ENCODE measurements at regions not wholly inside any gene's neighbourhood (a gene's known extent, or its start where the extent isn't known, plus 50 kb on each side); places are given as distances from the start of the nearest gene placed in this dataset.

- TF ChIP-seq ARID5B (CRISPR knock-in tag; IDR thresholded peaks at IDR 0.05) (no peak), HMG20B (CRISPR knock-in tag; conservative IDR thresholded peaks at IDR 0.05) (no peak)
- TF ChIP-seq, protein P1, sequence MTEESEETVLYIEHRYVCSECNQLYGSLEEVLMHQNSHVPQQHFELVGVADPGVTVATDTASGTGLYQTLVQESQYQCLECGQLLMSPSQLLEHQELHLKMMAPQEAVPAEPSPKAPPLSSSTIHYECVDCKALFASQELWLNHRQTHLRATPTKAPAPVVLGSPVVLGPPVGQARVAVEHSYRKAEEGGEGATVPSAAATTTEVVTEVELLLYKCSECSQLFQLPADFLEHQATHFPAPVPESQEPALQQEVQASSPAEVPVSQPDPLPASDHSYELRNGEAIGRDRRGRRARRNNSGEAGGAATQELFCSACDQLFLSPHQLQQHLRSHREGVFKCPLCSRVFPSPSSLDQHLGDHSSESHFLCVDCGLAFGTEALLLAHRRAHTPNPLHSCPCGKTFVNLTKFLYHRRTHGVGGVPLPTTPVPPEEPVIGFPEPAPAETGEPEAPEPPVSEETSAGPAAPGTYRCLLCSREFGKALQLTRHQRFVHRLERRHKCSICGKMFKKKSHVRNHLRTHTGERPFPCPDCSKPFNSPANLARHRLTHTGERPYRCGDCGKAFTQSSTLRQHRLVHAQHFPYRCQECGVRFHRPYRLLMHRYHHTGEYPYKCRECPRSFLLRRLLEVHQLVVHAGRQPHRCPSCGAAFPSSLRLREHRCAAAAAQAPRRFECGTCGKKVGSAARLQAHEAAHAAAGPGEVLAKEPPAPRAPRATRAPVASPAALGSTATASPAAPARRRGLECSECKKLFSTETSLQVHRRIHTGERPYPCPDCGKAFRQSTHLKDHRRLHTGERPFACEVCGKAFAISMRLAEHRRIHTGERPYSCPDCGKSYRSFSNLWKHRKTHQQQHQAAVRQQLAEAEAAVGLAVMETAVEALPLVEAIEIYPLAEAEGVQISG (CRISPR knock-in tag; IDR thresholded peaks at IDR 0.05) = no peak
These were observed 763.9 kb upstream of the GRM7 start (continued) for GRCh38 chr3:6097021-6097420.

DNA sequence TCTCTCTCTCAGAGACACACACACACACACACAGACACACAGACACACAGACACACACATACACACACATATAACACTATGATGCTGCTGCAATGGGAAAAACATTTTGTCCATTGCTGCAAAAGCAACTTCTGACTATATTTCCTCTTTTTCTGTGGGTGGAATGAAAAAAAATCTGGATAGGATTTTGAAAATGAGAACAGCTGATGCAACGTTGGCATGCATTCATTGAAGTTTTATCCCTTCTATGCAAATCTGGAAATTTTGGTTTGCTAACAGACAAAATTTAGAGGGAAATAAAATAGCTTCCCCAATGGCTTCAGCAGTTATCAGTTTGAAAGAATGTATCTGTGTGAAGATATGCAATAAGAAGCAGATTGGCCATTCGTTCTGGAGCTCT is 763.4 kb upstream of the GRM7 start:
- Histone ChIP-seq H3K36me3 (replicated peaks in 1 of 2; ENCODE audit: control insufficient read depth in 1 of 2, insufficient read depth in 2 of 2, low read length in 2 of 2) (no peaks in the 10 kb centered on the region), H4K20me1 (ENCODE audit: insufficient read depth, low read length) (no peaks in the 10 kb centered on the region), H3K27me3 (ENCODE audit: control insufficient read depth in 1 of 2, insufficient read depth in 2 of 2, low read length in 2 of 2) (no peaks in the 10 kb centered on the region), H3K4me2 (ENCODE audit: low read depth, low read length) (no peak overlapping the region), H3K9me3 (ENCODE audit: low read length) (peaks cover 85% of the 10 kb centered on the region), H3K9ac (ENCODE audit: insufficient read depth, low read depth, low read length) (no peak overlapping the region), H3K4me3 (replicated peaks in 1 of 3; ENCODE audit: insufficient read depth in 1 of 3, low read depth in 2 of 3, low read length in 3 of 3) (no peak overlapping the region), H3K79me2 (ENCODE audit: insufficient read depth, low read length) (no peaks in the 10 kb centered on the region), H2AFZ (ENCODE audit: low read length) (no peak overlapping the region), H3K27ac (ENCODE audit: extremely low read length, insufficient read depth, low read length) (no peak overlapping the region), H3K4me1 (ENCODE audit: insufficient read depth, low read length) (no peaks in the 10 kb centered on the region)
- CTCF ChIA-PET (ENCODE audit: low intra/inter-chr PET ratio, low total read pairs) = no interaction called here
- in situ Hi-C loops (cut with HindIII; ENCODE audit: extremely low pct_ligation_motif_present, low pct_unique_long_range_greater_than_20kb) (no loop called here), intact Hi-C loops (cut with micrococcal nuclease; ENCODE audit: unreplicated experiment) (no loop called here)
- DNase-seq (ENCODE audit: low spot score) (no peak), FAIRE-seq (no peak), ATAC-seq (no peak)
- 0% methylated on average over 2 of the region's 2 CpGs for WGBS (ENCODE audit: low lambda C conversion rate)
- BruUV-seq (replicated peaks) = no TSS peak
- POLR2A ChIA-PET = no interaction called here
- TF ChIP-seq, protein P2, sequence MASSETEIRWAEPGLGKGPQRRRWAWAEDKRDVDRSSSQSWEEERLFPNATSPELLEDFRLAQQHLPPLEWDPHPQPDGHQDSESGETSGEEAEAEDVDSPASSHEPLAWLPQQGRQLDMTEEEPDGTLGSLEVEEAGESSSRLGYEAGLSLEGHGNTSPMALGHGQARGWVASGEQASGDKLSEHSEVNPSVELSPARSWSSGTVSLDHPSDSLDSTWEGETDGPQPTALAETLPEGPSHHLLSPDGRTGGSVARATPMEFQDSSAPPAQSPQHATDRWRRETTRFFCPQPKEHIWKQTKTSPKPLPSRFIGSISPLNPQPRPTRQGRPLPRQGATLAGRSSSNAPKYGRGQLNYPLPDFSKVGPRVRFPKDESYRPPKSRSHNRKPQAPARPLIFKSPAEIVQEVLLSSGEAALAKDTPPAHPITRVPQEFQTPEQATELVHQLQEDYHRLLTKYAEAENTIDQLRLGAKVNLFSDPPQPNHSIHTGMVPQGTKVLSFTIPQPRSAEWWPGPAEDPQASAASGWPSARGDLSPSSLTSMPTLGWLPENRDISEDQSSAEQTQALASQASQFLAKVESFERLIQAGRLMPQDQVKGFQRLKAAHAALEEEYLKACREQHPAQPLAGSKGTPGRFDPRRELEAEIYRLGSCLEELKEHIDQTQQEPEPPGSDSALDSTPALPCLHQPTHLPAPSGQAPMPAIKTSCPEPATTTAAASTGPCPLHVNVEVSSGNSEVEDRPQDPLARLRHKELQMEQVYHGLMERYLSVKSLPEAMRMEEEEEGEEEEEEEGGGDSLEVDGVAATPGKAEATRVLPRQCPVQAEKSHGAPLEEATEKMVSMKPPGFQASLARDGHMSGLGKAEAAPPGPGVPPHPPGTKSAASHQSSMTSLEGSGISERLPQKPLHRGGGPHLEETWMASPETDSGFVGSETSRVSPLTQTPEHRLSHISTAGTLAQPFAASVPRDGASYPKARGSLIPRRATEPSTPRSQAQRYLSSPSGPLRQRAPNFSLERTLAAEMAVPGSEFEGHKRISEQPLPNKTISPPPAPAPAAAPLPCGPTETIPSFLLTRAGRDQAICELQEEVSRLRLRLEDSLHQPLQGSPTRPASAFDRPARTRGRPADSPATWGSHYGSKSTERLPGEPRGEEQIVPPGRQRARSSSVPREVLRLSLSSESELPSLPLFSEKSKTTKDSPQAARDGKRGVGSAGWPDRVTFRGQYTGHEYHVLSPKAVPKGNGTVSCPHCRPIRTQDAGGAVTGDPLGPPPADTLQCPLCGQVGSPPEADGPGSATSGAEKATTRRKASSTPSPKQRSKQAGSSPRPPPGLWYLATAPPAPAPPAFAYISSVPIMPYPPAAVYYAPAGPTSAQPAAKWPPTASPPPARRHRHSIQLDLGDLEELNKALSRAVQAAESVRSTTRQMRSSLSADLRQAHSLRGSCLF (CRISPR knock-in tag; IDR thresholded peaks at IDR 0.05; ENCODE audit: borderline replicate concordance) = no peak
- TF ChIP-seq ZNF737 (CRISPR knock-in tag; IDR thresholded peaks at IDR 0.05; ENCODE audit: borderline replicate concordance) (no peak), ZNF891 (CRISPR knock-in tag; IDR thresholded peaks at IDR 0.05) (no peak), ZNF180 (CRISPR knock-in tag; IDR thresholded peaks at IDR 0.05; ENCODE audit: borderline replicate concordance, low read depth) (no peak), KLF9 (CRISPR knock-in tag; IDR thresholded peaks at IDR 0.05; ENCODE audit: low read depth) (no peak), ZNF136 (CRISPR knock-in tag; IDR thresholded peaks at IDR 0.05; ENCODE audit: low read depth) (no peak), ZNF326 (CRISPR knock-in tag; IDR thresholded peaks at IDR 0.05; ENCODE audit: borderline replicate concordance) (no peak), ZBTB25 (CRISPR knock-in tag; IDR thresholded peaks at IDR 0.05) (no peak)
